Activated CD4-positive, alpha-beta T cell treated with anti-CD3 and anti-CD28 coated beads for 36 hours (primary cell): ENCODE measurements at regions not wholly inside any gene's neighbourhood (a gene's known extent, or its start where the extent isn't known, plus 50 kb on each side); places are given as distances from the start of the nearest gene placed in this dataset.
A peak's percentile ranks its signal among the peaks of the same experiment; 100 is the strongest.

Source experiments
- ATAC-seq: fragments of 200-7000 bp; cut with Tn5 transposase; one replicate; pipeline ENCODE4 v1.10.0; 2021; ENCODE audit warnings: mild to moderate bottlenecking, moderate library complexity
- CTCF ChIA-PET: fragments of 350-600 bp; sonication (Branson Sonifier 250); formaldehyde crosslinking; loops from one replicate; lab custom pipeline; 2021; ENCODE audit warnings: antibody characterized with exemption; lab: Charles Lee
- POLR2A ChIA-PET: fragments of 350-600 bp; sonication (Branson Sonifier 250); formaldehyde crosslinking; loops from one replicate; lab custom pipeline; 2021; ENCODE audit warnings: antibody characterized with exemption, inconsistent platforms; lab: Charles Lee
- DNase-seq: peaks from one replicate; pipeline ENCODE4 v3.0.0-alpha.2; 2020
- H3K27ac Mint-ChIP-seq: one replicate; pipeline ENCODE4 v1.8.0; 2021; ENCODE audit warnings: mixed read lengths
- H3K27me3 Mint-ChIP-seq: one replicate; pipeline ENCODE4 v1.8.0; 2021; ENCODE audit warnings: mixed read lengths
- H3K36me3 Mint-ChIP-seq: one replicate; pipeline ENCODE4 v1.8.0; 2021; ENCODE audit warnings: low read depth, mixed read lengths
- H3K4me1 Mint-ChIP-seq: one replicate; pipeline ENCODE4 v1.8.0; 2021; ENCODE audit warnings: mixed read lengths
- H3K4me3 Mint-ChIP-seq: one replicate; pipeline ENCODE4 v1.8.0; 2021; ENCODE audit warnings: mild to moderate bottlenecking, moderate library complexity, mixed read lengths
- H3K9me3 Mint-ChIP-seq: one replicate; pipeline ENCODE4 v1.8.0; 2021; ENCODE audit warnings: low read depth, mixed read lengths
- intact Hi-C, 2 experiments: fragments of 100-400 bp; cut with DNase I in 1 of 2; cut with micrococcal nuclease in 1 of 2; formaldehyde crosslinking; loops; one replicate each; pipeline versions ENCODE4 v1.14.2 to v1.15.1; 2022 to 2024; cut with DNase I, micrococcal nuclease

GRCh38 chr18:75757951-75758350 is 330.4 kb upstream of the SMIM21 start:
- POLR2A ChIA-PET: no interaction called here
- no peak overlapping the region for H3K4me3 Mint-ChIP-seq

GRCh38 chr18:75754433-75754832 is 326.9 kb upstream of the SMIM21 start:
- H3K4me1 Mint-ChIP-seq: no peaks in the 10 kb centered on the region
- no peak overlapping the region for H3K4me3 Mint-ChIP-seq
- H3K9me3 Mint-ChIP-seq: no peaks in the 10 kb centered on the region
- H3K27ac Mint-ChIP-seq: no peak overlapping the region
- DNase-seq: no peak
- ATAC-seq: no peak
- ChIA-PET CTCF (no interaction called here), POLR2A (no interaction called here)
- intact Hi-C loops: no loop called here
- H3K27me3 Mint-ChIP-seq: peaks cover 13% of the 10 kb centered on the region
- no peaks in the 10 kb centered on the region for H3K36me3 Mint-ChIP-seq

More at GRCh38 chr18:75757951-75758350, 330.4 kb upstream of the SMIM21 start:
- peaks cover 10% of the 10 kb centered on the region for H3K27me3 Mint-ChIP-seq
- no peaks in the 10 kb centered on the region for H3K4me1 Mint-ChIP-seq
- intact Hi-C loops: loop anchor here in 1 of 2 experiments (1.0 kb wide), 1 partner anchor 17 kb away; no protein-coding TSS in a partner anchor
- no peak for ATAC-seq
- CTCF ChIA-PET: interaction anchor here (0.8 kb wide), 1 partner anchor 623 kb away, joined by 4 read pairs; no protein-coding TSS in a partner anchor
- DNase-seq: no peak
- no peaks in the 10 kb centered on the region for H3K9me3 Mint-ChIP-seq
- no peaks in the 10 kb centered on the region for H3K36me3 Mint-ChIP-seq
- H3K27ac Mint-ChIP-seq: no peak overlapping the region

GRCh38 chr18:75753753-75754152 is 326.2 kb upstream of the SMIM21 start:
- no peak for ATAC-seq
- intact Hi-C loops: no loop called here
- Mint-ChIP-seq H3K27ac (no peak overlapping the region), H3K27me3 (peaks cover 11% of the 10 kb centered on the region), H3K36me3 (no peaks in the 10 kb centered on the region), H3K4me1 (no peaks in the 10 kb centered on the region), H3K9me3 (no peaks in the 10 kb centered on the region), H3K4me3 (no peak overlapping the region)
- ChIA-PET POLR2A (no interaction called here), CTCF (no interaction called here)
- no peak for DNase-seq

- ChIA-PET POLR2A (no interaction called here), CTCF (no interaction called here)
- Mint-ChIP-seq H3K36me3 (no peaks in the 10 kb centered on the region), H3K27ac (no peak overlapping the region), H3K27me3 (peaks cover 11% of the 10 kb centered on the region), H3K4me1 (no peaks in the 10 kb centered on the region), H3K9me3 (no peaks in the 10 kb centered on the region), H3K4me3 (no peak overlapping the region)
- DNase-seq: no peak
- ATAC-seq: no peak
- intact Hi-C loops: no loop called here
Measured at GRCh38 chr18:75752740-75753263, 325.3 kb upstream of the SMIM21 start.

- intact Hi-C loops: no loop called here
Measured at GRCh38 chr18:75745147-75745546, 317.6 kb upstream of the SMIM21 start.

GRCh38 chr18:75742516-75742915 is 315.0 kb upstream of the SMIM21 start:
- ATAC-seq: no peak

More at GRCh38 chr18:75745147-75745546, 317.6 kb upstream of the SMIM21 start:
- CTCF ChIA-PET: interaction anchor here (1.0 kb wide), 1 partner anchor 17 kb away, joined by 3 read pairs; no protein-coding TSS in a partner anchor
- POLR2A ChIA-PET: no interaction called here
- Mint-ChIP-seq H3K9me3 (no peaks in the 10 kb centered on the region), H3K4me1 (no peaks in the 10 kb centered on the region), H3K4me3 (no peak overlapping the region), H3K27me3 (no peaks in the 10 kb centered on the region), H3K27ac (no peak overlapping the region), H3K36me3 (no peaks in the 10 kb centered on the region)
- no peak for DNase-seq
- no peak for ATAC-seq

GRCh38 chr18:75739682-75740081 is 312.2 kb upstream of the SMIM21 start:
- intact Hi-C loops: no loop called here
- no peaks in the 10 kb centered on the region for H3K36me3 Mint-ChIP-seq
- H3K4me1 Mint-ChIP-seq: no peaks in the 10 kb centered on the region
- CTCF ChIA-PET: no interaction called here
- no peak overlapping the region for H3K27ac Mint-ChIP-seq
- H3K9me3 Mint-ChIP-seq: peaks cover 14% of the 10 kb centered on the region
- ATAC-seq (no peak), DNase-seq (no peak)
- H3K4me3 Mint-ChIP-seq: no peak overlapping the region
- peaks cover 14% of the 10 kb centered on the region for H3K27me3 Mint-ChIP-seq
- POLR2A ChIA-PET: no interaction called here

More at GRCh38 chr18:75742516-75742915, 315.0 kb upstream of the SMIM21 start:
- Mint-ChIP-seq H3K27me3 (peaks cover 6% of the 10 kb centered on the region), H3K4me3 (no peak overlapping the region), H3K9me3 (no peaks in the 10 kb centered on the region), H3K27ac (no peak overlapping the region), H3K4me1 (no peaks in the 10 kb centered on the region), H3K36me3 (no peaks in the 10 kb centered on the region)
- no peak for DNase-seq
- POLR2A ChIA-PET: no interaction called here
- CTCF ChIA-PET: no interaction called here
- intact Hi-C loops: no loop called here

GRCh38 chr18:75735291-75735690 is 307.8 kb upstream of the SMIM21 start:
- ChIA-PET CTCF (interaction anchor here (0.7 kb wide), 1 partner anchor 107 kb away, joined by 3 read pairs; no protein-coding TSS in a partner anchor), POLR2A (no interaction called here)
- no peak for ATAC-seq
- Mint-ChIP-seq H3K27ac (no peak overlapping the region), H3K9me3 (peaks cover 14% of the 10 kb centered on the region), H3K27me3 (peaks cover 22% of the 10 kb centered on the region), H3K36me3 (no peaks in the 10 kb centered on the region), H3K4me3 (no peak overlapping the region), H3K4me1 (no peaks in the 10 kb centered on the region)
- intact Hi-C loops: no loop called here
- DNase-seq: no peak

GRCh38 chr18:75730249-75730648 is 302.7 kb upstream of the SMIM21 start:
- H3K4me3 Mint-ChIP-seq: no peak overlapping the region
- peaks cover 2% of the 10 kb centered on the region for H3K9me3 Mint-ChIP-seq
- no peak for ATAC-seq
- POLR2A ChIA-PET: no interaction called here
- intact Hi-C loops: no loop called here
- CTCF ChIA-PET: no interaction called here
- H3K4me1 Mint-ChIP-seq: no peaks in the 10 kb centered on the region
- DNase-seq: no peak
- peaks cover 37% of the 10 kb centered on the region for H3K27me3 Mint-ChIP-seq
- H3K27ac Mint-ChIP-seq: no peak overlapping the region
- no peaks in the 10 kb centered on the region for H3K36me3 Mint-ChIP-seq

- Mint-ChIP-seq H3K27ac (no peak overlapping the region), H3K36me3 (no peaks in the 10 kb centered on the region), H3K4me1 (no peaks in the 10 kb centered on the region), H3K4me3 (no peak overlapping the region), H3K27me3 (peaks cover 36% of the 10 kb centered on the region), H3K9me3 (no peaks in the 10 kb centered on the region)
- ATAC-seq (no peak), DNase-seq (no peak)
- ChIA-PET CTCF (interaction anchor here (1.4 kb wide), 1 partner anchor 181 kb away, joined by 3 read pairs; no protein-coding TSS in a partner anchor), POLR2A (no interaction called here)
- intact Hi-C loops: loop anchor here in 1 of 2 experiments (5.0 kb wide), 1 partner anchor 1076 kb away; no protein-coding TSS in a partner anchor
Measured at GRCh38 chr18:75728621-75729020, 301.1 kb upstream of the SMIM21 start.

GRCh38 chr18:75727456-75727855 is 300.0 kb upstream of the SMIM21 start:
- Mint-ChIP-seq H3K4me3 (no peak overlapping the region), H3K27me3 (peaks cover 36% of the 10 kb centered on the region), H3K27ac (no peak overlapping the region), H3K36me3 (no peaks in the 10 kb centered on the region), H3K4me1 (no peaks in the 10 kb centered on the region), H3K9me3 (no peaks in the 10 kb centered on the region)
- intact Hi-C loops: loop anchor here (2.0 to 5.0 kb wide), 2 partner anchors 1075 kb away; no protein-coding TSS in a partner anchor
- DNase-seq: peak; percentile 73
- ATAC-seq: peak; percentile 33
- POLR2A ChIA-PET: no interaction called here
- CTCF ChIA-PET: interaction anchor here (0.7 to 1.4 kb wide), 4 partner anchors 18 to 180 kb away, joined by 3 to 4 read pairs (median 3); no protein-coding TSS in a partner anchor
